CD4-positive, alpha-beta T cell treated with Interleukin-15 for 1 hour (primary cell): ENCODE measurements at regions not wholly inside any gene's neighbourhood (a gene's known extent, or its start where the extent isn't known, plus 50 kb on each side); places are given as distances from the start of the nearest gene placed in this dataset.

ENCODE experiments used
- DNase-seq: peaks from one replicate; pipeline ENCODE4 v3.0.0-alpha.2; 2020

DNA sequence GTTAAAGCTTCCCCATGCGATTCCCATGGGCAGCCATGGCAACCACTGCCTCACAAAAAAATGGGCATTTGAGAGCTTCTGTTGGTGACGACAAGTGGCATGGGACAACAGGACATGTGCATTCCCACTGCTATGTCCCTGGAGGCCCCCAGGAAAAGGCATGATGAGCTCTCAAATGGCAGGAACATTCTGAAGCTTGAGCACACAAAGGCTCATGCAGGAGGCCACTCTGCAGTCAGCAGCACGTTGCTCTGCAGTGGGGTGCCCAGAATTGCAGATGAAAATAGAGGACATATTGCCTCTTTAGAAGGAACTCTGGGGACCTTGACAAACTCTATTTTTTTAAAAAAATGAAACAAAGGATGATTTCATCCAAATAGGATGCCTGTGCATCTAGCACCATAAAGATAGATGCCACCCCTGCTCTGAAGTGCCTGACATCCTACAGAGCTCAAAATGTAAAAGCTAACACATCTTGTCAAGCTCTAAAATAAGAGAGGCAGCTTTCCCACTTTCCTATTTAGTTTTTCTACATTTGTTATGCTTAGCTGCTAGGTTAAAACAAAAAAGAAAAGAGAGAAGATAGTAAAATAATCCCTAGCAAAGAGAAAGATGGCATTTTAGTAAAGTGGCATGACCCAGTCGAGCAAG is 277.6 kb upstream of the ZC3H12C start:
- DNase-seq: no peak

DNA sequence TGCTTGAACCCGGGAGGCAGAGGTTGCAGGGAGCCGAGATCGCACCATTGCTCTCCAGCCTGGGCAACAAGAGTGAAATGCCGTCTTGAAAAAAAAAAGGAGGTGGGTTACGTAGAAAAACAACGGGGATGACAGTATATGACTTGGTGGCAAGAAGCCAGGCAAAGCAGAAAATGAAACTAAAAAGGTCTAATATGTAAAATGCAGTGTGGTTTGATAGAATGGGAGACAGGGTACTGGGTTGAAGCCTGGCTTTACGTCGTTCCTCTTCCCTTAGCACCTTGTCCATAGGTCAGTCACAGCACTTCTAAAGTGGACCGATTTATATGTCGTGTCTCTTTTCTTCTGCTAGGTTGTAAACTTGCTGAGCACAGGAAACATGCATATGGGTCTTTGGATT is 274.9 kb upstream of the ZC3H12C start:
- no peak for DNase-seq

DNA sequence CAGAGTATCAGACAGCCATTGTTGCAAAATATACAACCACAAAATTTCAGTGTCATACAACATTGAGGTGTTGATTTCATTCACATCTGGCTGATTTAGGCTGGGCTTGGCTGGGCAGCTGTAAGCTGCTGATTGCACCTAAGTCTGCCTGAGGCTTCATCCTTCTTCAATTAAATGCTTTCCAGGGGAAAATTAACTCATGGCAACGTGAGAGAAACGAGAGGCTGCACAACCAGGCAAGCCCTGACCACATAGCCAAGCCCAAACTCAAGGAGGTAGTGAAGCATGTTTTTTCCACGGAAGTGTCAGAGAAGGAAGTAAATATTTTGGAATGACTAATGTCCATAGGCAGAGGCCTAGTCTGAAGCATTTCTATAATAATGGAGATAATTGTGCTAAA is 273.8 kb upstream of the ZC3H12C start:
- no peak for DNase-seq

DNA sequence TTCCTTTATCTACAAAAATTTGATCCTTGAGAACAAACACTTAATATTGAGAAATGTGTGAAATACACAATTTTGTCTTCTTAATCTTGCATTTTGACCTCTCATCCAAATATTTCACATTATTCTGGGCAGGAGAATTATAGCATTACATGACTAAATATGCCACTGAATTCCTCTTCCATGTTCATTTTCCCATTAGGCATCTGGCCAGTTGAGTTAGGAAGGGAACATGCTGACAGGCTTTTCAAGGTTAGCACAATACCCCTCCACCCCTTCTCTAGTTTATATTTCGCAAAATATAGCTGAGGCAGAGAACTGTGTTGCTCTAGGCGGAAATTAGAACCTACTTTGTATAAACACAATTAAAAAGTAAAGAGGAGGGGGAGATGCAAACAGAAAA is 271.7 kb upstream of the ZC3H12C start:
- DNase-seq: no peak

DNA sequence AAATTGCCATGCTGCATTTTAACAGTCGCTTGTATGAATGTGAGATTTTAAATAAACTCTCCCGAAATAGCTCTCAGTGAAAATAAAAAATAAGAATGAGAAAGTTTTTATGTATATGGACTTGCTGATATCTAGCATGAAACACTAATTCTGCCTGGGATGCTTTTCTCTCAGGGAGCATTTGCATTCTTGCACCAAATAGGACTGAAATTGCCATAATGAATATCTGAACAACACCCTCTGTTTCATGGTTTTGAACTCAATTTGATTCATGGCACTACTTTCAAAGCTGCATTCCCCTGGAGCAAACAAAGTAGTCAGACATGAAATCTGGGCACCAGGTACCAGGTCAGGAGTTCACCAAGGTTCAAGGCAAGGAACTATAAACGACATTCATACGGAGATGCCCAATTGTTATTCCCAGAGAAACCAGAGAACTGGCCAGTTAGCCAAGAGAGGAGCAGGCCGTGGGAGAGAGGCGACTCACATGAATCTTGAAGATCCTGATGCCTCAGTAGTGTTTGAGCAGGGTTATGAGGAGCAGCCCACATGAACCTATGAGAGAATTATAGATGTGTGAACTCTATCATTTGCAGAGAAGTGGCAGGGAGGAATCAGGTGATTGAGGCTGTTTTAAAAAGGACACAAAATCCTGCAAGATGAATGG is 270.6 kb upstream of the ZC3H12C start:
- no peak for DNase-seq

DNA sequence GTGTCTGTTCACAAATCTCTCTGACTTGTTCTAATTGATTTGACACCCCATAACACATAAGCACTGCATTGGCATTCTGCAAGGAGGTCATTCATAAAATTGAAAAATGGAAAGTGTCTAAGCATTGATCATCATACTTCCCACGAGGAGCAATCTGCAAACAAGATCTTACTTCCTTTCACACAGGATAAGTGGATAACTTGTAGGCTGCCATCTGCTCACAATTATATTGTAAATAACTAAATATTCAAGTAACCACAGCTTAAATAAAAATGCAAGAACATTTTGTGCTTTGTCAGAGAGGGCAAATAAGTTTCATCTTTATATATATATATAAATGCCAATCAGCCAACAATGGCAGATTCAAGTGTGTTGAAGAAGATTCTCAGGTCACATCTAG is 264.8 kb upstream of the ZC3H12C start:
- no peak for DNase-seq

DNA sequence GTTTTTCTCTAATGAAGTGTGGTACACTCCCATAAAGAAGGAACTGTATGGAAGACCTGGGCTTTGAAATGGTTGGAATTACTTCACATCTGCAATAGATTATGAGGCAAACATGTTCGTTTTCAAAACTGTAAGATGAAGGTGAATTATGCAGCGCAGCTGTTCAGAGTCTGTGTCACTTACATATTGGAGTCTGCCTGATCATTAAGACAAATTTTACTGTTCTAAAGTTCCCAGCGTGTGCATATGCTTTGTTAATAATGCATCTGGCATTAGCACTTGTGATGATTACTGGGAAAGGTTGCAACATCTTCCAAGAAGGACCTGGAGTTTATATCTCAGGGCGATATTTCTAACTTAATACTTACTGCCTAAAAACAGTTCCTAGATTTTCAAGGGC is 255.2 kb upstream of the ZC3H12C start:
- no peak for DNase-seq

DNA sequence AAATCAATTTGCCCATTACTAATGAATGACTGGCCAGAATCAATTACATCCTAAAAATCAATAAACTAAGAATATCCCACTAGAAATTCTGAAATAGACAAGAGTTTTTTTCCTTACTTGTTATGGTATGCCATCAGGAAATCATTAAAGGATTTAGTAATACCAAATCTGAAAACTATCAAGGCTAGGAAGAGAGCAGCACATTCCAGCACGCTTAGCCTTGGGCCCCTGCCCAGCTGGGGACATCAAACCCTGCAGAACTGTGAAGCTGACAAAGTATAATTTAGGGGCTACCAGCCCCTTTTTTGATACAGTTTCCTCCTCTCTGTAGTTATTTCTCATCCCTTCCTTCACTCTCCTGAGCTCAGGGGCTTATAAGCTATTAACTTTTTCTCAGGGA is 247.8 kb upstream of the ZC3H12C start:
- DNase-seq: no peak

DNA sequence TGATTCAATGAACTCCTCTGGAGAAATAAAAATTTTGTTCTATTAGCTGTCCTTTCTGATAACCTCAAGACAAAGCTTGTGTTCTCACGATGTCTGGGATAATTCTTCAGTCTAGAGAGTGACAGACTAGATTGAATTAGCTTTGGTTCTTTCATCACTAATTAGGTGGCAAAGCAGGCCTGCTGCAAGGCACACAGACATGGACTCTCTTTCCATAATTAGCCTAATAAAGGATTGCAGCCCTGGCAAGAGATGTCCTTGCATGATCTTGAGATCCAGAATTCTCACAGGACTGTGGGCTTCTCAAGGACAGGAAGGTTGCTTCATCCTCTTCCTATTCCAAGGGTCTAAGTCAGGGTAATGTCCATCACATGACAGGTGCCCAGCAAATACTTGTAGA is 245.6 kb upstream of the ZC3H12C start:
- no peak for DNase-seq

DNA sequence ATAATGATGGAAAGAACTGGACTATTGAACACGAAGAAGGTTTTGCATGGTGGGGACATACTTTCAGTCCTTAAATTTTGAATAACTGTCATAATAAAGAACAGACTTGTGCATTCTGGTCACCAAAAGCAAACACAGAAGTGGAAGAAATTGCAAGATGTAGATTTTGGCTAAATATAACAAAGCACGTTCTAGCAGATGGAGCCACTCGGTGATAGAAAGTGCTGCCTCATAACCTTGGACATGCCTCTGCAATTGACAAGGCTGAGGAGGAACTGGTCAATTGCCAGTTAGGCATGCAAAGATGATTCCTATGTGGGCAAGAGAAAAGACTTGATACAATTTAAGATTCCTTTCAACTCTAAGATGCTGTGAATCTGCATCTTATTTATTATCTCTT is 244.1 kb upstream of the ZC3H12C start:
- no peak for DNase-seq

DNA sequence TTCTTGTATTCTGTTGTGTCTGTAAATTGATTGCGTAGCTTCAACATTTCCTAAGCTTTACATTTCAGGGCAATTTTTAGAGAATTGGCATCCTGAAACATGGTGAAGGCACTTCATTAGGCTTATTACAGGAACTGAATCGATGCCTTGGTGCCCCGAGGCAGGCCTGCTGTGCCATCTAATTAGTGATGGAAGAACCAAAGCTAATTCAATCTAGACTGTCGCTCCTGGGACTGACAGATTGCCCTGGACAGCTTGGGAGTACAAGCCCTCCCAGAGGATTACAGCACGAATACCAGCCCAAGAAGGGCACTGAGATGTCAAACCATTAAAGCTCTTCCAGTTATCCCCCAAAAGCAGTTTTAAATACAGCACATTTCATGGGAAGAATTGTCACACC is 243.2 kb upstream of the ZC3H12C start:
- no peak for DNase-seq

DNA sequence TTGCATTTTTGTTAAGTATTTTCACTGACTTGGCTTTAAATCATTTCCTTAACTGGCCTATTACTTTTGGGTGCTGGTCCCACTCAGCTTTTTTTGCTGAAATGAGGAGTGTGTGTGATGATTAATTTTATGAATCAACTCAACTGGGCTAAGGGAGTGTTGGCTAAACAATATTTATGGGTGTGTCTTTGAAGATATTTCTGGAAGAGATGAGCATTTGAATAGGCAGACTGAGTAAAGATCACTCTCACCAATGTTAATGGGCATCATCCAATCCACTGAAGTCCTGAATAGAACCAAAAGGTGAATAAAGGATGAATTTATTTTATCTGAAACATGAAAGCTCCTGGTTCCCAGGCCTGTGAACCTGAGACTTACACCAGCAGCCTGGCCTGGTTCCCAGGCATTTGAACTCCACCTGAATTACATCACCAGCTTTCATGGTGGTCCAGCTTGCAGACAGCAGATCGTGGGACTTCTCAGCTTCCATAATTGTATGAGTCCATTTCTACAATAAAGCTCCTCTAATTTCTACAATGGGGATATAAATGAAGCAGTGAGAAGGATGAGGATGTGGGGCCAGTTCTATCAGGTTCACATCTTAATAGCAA is 241.3 kb upstream of the ZC3H12C start:
- DNase-seq: no peak

DNA sequence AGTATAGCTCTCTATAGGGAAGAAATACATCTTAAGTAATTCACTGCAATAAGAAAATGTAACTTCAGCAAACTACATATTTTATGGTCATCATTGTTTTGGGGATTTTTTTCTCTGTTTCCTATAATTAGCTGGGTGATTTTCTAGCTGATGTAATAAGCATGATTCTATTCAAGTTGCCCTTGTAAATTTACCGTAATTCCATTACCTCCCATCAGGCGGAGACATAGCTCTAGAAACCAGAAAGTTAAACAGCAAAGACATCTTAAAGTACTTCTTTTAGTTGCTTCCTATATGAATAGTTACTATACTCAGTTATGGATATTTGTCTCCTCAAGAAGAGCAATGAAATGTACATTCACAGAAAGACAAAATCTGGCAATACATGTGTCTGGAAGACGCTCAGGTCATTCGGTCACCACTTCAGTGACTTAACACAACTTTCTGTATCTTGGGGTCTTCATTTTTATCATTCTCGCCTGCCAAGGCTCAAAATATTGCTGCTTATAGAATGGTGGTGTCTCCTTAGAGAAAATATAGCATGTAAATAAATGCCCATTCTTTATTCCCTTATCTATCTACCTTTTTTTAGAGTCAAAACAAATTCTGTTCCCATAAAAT is 239.9 kb upstream of the ZC3H12C start:
- DNase-seq: no peak

DNA sequence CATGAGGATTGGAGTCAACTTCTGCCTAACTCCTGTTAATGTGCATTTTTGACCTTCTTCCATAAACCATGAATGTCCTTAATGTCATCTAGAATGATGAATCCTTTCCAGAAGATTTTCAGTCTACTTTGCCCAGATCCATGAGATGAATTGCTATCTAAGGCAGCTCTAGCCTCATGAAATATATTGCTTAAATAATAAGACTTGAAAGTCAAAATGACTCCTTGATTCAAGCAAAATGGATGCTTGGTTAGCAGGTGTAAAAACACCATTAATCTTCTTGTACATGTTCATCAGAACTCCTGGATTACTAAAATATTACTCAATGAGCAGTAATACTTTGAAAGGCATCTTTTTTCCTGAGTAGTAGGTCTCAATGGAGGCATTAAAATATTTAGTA is 238.5 kb upstream of the ZC3H12C start:
- no peak for DNase-seq

DNA sequence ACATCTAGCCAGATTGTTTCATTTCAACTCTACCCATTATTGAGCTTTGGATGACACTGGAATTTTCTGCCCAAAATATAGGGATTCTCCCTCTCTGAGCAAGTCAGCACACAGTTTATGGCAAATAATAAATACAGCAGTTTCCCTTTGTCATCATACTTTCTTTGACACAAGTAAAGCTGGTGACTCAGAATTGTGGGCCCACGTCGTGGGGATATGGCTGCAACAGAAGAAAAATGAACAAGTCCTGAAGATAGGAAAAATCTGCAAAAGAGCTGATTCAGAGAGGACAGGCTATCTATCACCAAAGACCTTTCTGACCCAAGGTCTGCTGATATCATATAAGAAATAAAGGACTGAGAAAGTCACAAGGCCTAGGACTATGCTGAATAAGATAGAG is 236.3 kb upstream of the ZC3H12C start:
- DNase-seq: no peak

DNA sequence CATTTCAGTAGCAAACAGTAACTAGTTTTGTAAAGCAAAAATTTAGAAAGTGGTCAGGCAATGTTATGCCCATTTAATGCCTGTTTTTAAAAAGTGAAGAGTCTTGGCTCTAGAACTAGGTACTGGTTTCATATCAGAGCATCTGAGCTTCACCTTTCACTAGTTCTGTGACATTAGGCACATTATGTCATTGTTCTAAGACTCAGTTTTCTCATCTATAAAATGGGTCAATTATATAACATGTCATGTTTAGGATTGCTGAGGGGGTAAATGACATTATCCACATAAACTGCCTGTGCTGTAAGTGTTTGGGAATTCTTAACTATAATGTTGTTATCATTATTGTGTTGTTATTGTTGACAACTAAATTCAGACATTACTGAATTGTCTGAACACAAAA is 235.6 kb upstream of the ZC3H12C start:
- DNase-seq: no peak

DNA sequence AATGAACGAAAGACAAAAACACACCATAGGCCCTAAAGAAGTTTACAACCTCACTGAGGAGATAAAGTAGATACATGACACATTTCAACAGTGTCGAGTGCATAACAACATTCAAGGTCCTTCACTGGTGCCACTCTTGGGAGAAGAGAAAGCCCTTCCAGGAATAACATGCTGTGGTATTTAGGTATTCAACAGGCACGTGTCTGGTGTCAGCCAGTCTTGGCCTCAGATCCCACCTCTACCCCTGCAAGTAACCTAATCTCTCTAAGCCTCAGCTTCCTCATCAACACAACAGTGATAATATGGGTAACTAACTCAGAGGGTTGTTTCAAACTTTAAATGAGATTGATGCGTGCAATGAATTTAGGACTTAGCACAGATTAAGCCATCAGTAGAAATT is 235.0 kb upstream of the ZC3H12C start:
- DNase-seq: no peak

DNA sequence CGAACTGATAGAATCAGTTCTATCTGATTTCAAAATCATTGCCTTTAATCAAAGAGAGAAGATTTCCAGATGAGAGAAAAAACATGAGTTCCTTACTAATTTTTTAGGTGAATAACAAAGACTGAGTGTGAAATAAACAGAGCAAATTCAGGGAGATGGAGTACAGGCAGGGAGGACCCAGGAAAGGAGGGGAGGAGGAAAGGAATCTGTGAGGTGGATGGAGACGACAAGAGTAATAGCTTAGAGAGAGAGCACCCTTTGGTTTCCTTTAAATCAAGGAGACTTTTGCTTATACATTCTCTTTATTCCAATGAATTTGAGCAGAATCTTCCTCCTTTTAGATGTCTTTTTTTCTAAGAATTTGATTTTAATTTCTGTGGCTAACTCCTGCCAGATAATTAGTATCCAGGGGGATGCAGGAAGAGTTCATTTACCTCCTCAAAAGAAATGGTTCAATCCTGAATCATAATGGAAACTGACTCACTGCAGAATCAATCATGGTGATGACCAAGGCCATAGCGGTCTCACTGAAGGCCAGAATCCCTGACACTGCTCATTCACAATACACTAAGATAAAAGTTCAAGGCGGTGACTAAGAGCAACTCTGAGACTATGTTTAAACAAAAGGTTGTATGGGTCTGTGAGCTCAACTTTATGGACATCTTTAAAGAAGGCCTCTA is 234.0 kb upstream of the ZC3H12C start:
- no peak for DNase-seq

DNA sequence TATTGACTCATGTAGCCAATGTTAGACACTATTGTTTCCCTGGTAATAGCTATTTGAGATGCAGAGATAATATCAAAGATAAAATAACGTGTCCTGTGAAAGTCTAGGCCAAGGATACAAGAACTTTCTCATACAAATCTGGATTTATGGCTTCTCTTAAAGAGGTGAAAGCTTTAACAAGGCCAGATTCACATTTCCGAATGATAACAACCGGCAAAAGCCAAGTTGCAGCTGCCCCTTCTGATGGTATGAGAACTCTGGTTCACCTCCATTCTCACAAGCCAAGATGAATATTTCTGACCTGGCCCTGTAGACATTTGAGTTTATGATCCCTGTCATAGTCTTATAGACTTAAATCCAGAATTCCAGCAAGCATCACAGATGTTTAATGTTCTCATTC is 230.4 kb upstream of the ZC3H12C start:
- DNase-seq: no peak

DNA sequence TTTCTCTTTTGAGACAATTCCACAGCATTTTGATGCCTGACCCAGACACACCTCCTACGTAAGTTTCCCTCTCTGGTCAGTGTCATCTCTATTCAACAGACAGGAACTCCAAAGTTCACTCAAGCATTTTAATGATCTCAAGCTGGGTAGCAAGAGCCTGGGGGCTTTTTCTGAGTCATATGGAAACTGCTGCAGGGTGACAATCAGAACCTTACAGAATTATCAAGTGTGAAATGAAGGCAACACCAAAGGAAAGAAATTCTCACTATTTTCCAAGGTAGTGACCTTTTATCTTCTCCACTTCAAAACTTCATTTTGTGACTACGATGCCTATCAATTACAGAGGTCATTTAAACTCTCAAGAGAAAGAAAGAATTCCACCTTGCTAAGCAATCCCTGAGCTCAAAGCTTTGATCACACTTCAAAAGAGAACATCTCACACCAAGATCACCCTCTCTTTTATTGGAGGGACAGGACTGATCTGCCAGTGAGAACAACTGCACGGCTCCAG is 229.0 kb upstream of the ZC3H12C start:
- DNase-seq: no peak

DNA sequence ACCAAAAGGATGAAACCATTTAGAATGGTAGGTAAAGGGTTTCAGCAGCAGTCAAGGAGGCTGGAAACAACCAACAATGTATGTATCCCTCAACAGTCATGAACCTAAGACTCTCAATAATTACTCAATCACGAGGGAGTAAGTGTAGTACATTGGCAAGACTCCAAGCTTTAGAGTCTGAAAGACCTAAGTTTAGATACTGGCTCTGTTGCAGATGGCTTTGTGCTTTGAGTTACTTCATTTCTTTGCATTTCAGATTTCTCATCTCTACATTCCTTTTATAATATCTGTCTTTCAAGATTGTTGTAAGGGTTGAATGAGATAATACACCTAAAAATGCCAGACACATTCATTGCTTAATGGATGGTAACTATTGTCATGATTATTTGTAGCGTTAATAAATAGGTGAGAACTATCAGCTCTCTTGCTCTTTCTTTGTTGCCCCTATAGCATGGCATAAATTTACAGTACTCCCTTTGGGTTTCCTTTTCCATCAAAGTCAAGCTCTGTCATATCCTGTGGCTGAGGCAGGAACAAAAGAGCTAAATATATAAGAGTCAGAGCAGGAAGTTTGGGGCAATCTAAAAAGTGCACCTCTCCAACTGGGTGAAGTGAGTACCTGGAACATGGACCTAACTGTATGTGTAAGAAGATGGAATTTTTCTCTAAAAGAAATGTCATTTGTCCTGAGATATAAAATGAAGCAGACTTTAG is 228.2 kb upstream of the ZC3H12C start:
- DNase-seq: no peak

DNA sequence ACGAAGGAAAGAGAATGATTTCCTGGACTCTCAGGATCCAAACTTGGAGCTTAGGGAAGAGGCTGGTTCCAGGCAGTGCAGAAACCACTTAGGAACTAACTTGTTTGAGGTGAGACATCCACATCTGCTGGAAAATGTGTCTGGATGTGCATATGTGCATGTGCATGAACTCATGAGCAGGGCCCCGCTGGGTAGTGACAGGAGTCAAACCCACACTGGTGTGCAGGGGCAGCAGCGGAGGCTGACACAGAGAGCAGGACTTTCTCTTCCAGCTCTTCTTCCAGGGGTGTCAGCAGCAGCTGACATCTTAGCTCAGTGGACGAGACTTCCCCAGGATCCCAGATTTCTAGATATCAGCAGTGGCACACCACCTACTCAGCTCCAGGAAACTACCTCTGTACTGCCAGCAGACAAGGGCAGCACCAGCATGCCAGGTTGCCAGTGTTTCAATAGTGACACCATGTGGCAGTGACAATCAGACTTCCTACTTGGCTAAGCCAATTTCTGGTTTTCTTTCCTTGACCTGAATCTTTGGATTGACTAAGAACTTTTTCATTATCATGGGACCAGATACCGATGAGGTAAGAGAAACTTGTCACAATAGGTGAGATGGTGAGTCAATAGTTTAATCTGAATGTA is 227.5 kb upstream of the ZC3H12C start:
- DNase-seq: no peak
